NCI-H146 (cell line): ENCODE measurements at regions not wholly inside any gene's neighbourhood (a gene's known extent, or its start where the extent isn't known, plus 50 kb on each side); places are given as distances from the start of the nearest gene placed in this dataset.

Experiments
- DNase-seq: peaks from one replicate; lab custom pipeline; 2025; lab: John Stamatoyannopoulos, UW

DNA sequence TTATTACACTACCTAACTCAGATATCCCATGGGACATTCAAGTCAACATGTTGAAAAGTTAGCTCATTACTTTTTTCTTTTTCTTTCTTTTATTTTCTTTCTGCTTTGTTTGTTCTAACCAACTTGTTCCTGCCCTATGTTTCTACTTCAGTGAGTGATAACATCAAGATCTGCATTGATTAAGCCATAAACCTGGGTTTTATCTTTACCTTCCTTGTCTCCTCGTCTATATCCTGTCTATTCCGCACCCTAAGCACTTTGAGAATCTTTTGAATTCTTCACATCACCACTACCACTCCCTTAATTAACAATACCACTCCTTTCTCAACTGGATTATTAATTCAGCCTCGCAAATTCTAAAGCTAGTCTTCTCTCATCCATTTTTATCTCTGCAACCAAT is 81.9 kb upstream of the AVPR1A start:
- no peak for DNase-seq

DNA sequence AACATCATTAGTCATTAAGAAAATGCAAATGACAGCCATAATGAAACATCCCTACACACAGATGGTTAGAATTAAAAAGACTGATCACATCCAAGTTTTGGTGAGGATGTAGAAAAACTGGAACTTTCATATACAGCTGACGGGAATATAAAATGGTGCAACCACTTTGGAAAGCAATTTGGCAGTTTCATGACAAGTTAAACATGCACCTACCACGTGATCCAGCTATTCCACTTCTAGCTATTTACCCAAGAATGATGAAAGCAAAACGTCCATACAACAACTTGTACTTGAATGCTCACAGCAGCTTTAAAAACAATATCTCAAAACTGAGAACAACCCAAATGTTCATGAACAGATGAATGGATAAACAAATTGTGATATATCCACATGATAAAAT is 77.9 kb upstream of the AVPR1A start:
- no peak for DNase-seq

DNA sequence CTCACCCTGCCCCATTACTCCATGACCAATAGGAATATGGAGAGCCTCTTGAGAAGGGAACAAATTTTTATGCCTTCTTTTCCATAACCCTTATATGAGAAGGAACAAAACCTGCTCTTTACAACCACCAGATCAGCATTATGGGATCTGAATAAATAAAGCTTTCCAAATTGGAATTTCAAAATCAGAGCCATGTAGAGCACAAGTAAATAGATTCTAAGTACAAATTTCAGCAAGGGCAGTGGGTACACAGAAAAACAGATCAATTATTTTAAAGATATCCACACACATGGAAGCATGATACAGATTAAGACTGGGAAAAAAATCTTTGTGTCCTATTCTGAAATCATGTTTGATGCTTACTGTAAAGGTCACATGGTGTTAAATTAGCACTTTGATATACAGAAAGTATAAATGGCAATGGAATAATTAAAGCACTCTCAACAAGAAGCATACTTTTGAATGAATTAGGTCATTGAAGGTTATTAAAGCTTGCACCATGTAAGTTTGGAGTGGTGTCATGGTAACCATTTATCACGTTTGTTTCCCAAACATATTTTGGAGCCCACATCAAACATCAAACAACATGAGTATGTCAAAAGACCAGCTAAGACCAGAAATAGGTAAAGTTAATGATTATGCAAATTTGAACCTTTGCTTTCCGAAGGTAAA is 75.9 kb upstream of the AVPR1A start:
- DNase-seq: no peak

DNA sequence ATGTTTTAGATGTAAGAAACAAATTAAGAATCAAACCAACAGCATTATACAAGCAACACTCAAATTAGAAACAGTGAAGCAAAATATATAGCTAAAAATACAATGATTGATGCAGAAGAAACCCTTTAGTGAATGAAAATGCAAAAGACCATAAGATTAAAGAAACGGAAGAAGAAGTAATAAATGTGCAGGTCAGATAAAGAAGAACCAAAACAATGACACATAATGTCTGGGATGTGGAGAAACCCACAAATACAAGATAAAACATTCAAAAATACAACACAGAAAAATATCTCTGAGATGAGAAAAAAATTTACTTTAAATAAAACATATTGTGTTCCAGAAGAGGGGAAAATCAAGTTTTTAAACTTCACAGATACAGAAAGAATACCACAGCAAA is 73.4 kb upstream of the AVPR1A start:
- no peak for DNase-seq

DNA sequence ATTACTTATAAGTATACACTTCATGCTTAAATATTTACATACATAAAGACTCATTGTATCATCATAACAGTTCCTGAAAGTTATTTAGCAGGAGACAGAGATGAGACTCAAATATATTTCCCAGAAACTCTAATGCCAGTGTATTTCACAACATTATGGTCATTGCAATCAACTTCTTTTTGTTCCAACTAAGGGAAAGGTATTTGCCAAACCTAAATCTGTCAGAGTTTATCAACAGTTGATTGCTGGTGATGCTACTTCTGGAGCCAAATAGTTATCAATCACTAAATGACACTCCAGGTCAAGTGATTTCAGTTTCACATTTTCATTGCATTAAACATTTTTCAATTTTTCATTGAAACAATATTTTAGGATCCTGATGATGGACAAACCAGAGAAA is 72.1 kb upstream of the AVPR1A start:
- DNase-seq: no peak

DNA sequence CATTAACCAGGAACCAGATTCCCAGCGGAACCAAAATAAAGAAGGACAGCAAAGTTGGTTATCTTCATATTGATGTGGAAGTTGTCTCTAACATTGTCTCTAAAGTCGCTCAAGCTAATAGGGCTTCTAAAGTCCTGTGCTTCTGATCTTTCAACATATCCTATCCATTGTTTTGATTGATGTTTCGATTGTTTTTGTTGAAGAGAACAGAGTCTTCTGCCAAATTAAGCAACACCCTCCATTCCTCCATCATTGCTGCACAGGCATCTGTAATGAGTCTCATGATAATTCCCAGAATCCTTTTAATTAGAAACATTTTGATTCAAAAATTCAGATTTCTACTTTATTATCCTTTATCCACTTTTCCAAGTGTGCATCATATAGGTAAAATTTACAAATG is 71.6 kb upstream of the AVPR1A start:
- no peak for DNase-seq

DNA sequence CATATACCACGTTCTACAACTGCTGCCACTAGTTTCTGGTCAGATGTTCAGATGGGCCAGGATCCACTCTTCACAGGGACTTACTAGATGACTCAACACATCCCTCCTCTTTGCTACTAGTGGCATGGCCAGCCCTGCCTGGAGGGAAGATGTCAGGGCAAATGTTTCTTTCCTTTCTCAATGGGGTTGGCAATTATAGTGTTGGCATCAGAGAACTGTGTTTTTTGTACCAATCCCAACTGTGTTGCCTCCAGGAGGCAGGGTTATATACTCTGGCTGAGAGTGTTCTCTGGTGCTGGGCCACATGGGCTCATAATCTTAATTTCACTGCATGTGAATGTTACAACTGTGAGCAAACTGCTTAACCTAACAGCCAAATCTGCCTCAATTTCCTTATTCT is 69.9 kb upstream of the AVPR1A start:
- no peak for DNase-seq

DNA sequence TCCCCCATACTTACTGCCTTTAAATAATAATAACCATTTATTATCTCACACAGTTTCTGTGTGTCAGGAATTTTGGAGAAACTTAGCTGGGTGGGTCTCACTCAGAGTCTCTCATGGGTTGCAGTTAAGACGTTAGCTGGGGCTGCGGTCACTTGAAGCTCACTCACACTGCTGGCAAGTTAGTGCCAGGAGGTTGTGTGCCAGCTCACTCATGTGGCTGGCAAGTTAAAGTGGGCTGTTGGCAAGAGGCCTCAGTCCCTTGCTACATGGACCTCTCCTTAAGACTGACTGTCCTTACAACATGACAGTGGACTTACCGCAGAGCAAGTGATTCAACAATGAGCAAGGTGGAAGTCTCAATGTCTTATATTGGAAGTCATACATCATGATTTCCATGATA is 61.3 kb upstream of the AVPR1A start:
- DNase-seq: no peak

DNA sequence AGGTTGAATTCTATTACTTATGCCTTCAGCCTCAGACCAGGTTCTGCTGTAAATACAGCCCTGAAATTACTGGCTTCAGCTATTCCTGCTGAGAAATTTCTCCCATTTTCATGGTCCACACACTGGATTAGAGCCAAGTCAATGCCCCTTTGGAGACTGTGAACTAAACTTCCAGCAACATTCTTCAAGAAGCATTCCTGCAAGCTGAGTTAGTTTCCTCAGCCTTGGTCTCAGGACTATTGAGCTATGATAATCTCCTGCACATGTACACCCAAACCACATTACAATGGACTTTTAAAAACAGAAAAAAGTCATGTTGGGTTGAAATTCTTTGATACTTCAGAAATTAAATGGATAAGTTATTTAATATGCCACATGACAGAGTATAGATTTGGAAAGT is 58.0 kb upstream of the AVPR1A start:
- DNase-seq: no peak

DNA sequence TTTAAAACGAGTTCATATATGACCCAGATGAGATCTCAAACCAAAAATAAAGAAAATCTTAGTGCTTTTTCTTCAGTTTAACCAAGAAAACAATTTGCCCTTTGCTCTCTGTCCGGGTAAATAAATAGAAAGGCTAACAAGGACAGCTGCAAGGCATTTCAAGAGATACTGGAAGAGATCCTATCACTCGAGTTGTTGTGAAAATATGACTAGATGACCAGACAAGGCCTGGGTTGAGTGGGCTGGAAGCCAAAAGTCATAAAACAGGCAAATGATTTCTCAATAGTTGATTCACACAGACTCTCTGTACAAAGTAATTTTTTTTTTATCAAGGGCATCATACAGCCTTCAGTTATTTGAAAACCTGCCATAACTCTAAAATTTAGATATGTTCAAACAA is 55.9 kb upstream of the AVPR1A start:
- no peak for DNase-seq

DNA sequence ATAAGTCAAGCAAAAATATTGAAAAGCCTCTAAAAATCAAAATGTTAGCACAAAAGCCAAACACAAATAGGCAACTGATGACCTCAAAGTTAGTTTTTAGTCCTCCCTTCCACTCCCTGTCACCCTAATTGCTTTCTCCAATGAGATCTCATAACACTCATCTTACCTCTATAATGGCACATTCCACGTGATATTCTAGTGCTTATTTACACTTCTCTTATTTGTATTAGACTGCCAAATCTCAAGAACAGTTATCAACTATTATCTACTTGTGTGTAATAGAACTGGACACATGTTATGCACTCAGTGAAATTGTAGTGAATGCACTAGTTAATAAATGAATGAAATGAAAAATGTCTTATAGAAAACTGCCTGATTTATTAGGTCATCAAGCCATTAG is 55.5 kb upstream of the AVPR1A start:
- DNase-seq: no peak
